SJSA1 (cell line): ENCODE measurements at regions not wholly inside any gene's neighbourhood (a gene's known extent, or its start where the extent isn't known, plus 50 kb on each side); places are given as distances from the start of the nearest gene placed in this dataset.
"Not testable (repeated sequence)": the region's sequence is repeated elsewhere in the genome, so short reads cannot be mapped to it uniquely, and the experiment has no call there.

Experiments used
- DNase-seq, 2 experiments: peaks; one replicate each; pipeline ENCODE4 v3.0.0-alpha.2; 2015 to 2020; ENCODE audit warnings: low spot score in 2 of 2, low read depth in 1 of 2
- H3K27ac ChIP-seq: fragments of 250-450 bp; sonication (Bioruptor Pico); 2 replicates; pipeline ENCODE4 v1.5.1; 2020; ENCODE audit warnings: mild to moderate bottlenecking, moderate library complexity
- H3K27me3 ChIP-seq: fragments of 250-450 bp; sonication (Bioruptor Pico); replicated peaks from 2 replicates; pipeline ENCODE4 v1.5.1; 2020; ENCODE audit warnings: mild to moderate bottlenecking, moderate library complexity
- H3K36me3 ChIP-seq: fragments of 250-450 bp; sonication (Bioruptor Pico); 2 replicates; pipeline ENCODE4 v1.5.1; 2020; ENCODE audit warnings: mild to moderate bottlenecking
- H3K4me1 ChIP-seq: fragments of 250-450 bp; sonication (Bioruptor Pico); replicated peaks from 2 replicates; pipeline ENCODE4 v1.6.1; 2021; ENCODE audit warnings: mild to moderate bottlenecking
- H3K4me3 ChIP-seq: fragments of 250-450 bp; sonication (Bioruptor Pico); 2 replicates; pipeline ENCODE4 v1.5.1; 2020; ENCODE audit warnings: mild to moderate bottlenecking
- H3K9me3 ChIP-seq: fragments of 250-450 bp; sonication (Bioruptor Pico); replicated peaks from 2 replicates; pipeline ENCODE4 v1.5.1; 2020; ENCODE audit warnings: mild to moderate bottlenecking

GRCh38 chr2:207378620-207379019 lies 151.1 kb upstream of the CREB1 start:
- not testable (repeated sequence) for H3K27ac ChIP-seq, H3K27me3 ChIP-seq, H3K4me3 ChIP-seq, DNase-seq, H3K9me3 ChIP-seq, H3K36me3 ChIP-seq, H3K4me1 ChIP-seq

GRCh38 chr2:207385076-207385475 lies 144.7 kb upstream of the CREB1 start:
- Histone ChIP-seq H3K4me3 (no peak overlapping the region), H3K36me3 (no peaks in the 10 kb centered on the region), H3K27ac (no peak overlapping the region), H3K9me3 (no peaks in the 10 kb centered on the region), H3K4me1 (no peaks in the 10 kb centered on the region), H3K27me3 (no peaks in the 10 kb centered on the region)
- no peak for DNase-seq

- no peaks in the 10 kb centered on the region for H3K9me3 ChIP-seq
- no peaks in the 10 kb centered on the region for H3K36me3 ChIP-seq
- no peak overlapping the region for H3K4me3 ChIP-seq
- DNase-seq = no peak
- H3K27me3 ChIP-seq = no peaks in the 10 kb centered on the region
- no peak overlapping the region for H3K27ac ChIP-seq
- no peaks in the 10 kb centered on the region for H3K4me1 ChIP-seq
Observed at GRCh38 chr2:207385903-207386302, 143.9 kb upstream of the CREB1 start.

- H3K27ac ChIP-seq = no peak overlapping the region
- no peaks in the 10 kb centered on the region for H3K27me3 ChIP-seq
- H3K4me1 ChIP-seq = no peaks in the 10 kb centered on the region
- H3K4me3 ChIP-seq = no peak overlapping the region
- no peak for DNase-seq
- H3K36me3 ChIP-seq = no peaks in the 10 kb centered on the region
- no peaks in the 10 kb centered on the region for H3K9me3 ChIP-seq
Observed at GRCh38 chr2:207387001-207387571, 142.7 kb upstream of the CREB1 start.

GRCh38 chr2:207390302-207391095 lies 139.3 kb upstream of the CREB1 start:
- DNase-seq = no peak
- H3K36me3 ChIP-seq = no peaks in the 10 kb centered on the region
- peaks cover 3% of the 10 kb centered on the region for H3K9me3 ChIP-seq
- H3K27me3 ChIP-seq = no peaks in the 10 kb centered on the region
- H3K4me3 ChIP-seq = no peak overlapping the region
- peaks cover 23% of the 10 kb centered on the region for H3K4me1 ChIP-seq
- no peak overlapping the region for H3K27ac ChIP-seq

GRCh38 chr2:207394203-207394781 lies 135.5 kb upstream of the CREB1 start:
- no peaks in the 10 kb centered on the region for H3K36me3 ChIP-seq
- H3K9me3 ChIP-seq = peaks cover 6% of the 10 kb centered on the region
- no peak overlapping the region for H3K4me3 ChIP-seq
- H3K27ac ChIP-seq = peak overlapping the region; percentile 98
- no peaks in the 10 kb centered on the region for H3K27me3 ChIP-seq
- DNase-seq = peak in 1 of 2 experiments; percentile 57
- peaks cover 26% of the 10 kb centered on the region for H3K4me1 ChIP-seq

GRCh38 chr2:207394812-207395534 lies 134.8 kb upstream of the CREB1 start:
- peak; percentile 97 to 98 for DNase-seq
- Histone ChIP-seq H3K9me3 (peaks cover 6% of the 10 kb centered on the region), H3K4me1 (peaks cover 26% of the 10 kb centered on the region), H3K27ac (peak overlapping the region; percentile 98), H3K36me3 (no peaks in the 10 kb centered on the region), H3K4me3 (no peak overlapping the region), H3K27me3 (no peaks in the 10 kb centered on the region)

- Histone ChIP-seq H3K27me3 (no peaks in the 10 kb centered on the region), H3K27ac (peak overlapping the region; percentile 98), H3K9me3 (peaks cover 6% of the 10 kb centered on the region), H3K36me3 (no peaks in the 10 kb centered on the region), H3K4me1 (peaks cover 26% of the 10 kb centered on the region), H3K4me3 (no peak overlapping the region)
- no peak for DNase-seq
Observed at GRCh38 chr2:207395535-207396251, 134.1 kb upstream of the CREB1 start.

- Histone ChIP-seq H3K9me3 (peaks cover 6% of the 10 kb centered on the region), H3K27me3 (no peaks in the 10 kb centered on the region), H3K4me3 (no peak overlapping the region), H3K27ac (no peak overlapping the region), H3K36me3 (no peaks in the 10 kb centered on the region), H3K4me1 (peaks cover 25% of the 10 kb centered on the region)
- DNase-seq = no peak
Observed at GRCh38 chr2:207397917-207398655, 131.7 kb upstream of the CREB1 start.

- no peak overlapping the region for H3K27ac ChIP-seq
- peaks cover 13% of the 10 kb centered on the region for H3K4me1 ChIP-seq
- no peak overlapping the region for H3K4me3 ChIP-seq
- DNase-seq = no peak
- no peaks in the 10 kb centered on the region for H3K36me3 ChIP-seq
- H3K27me3 ChIP-seq = no peaks in the 10 kb centered on the region
- peaks cover 6% of the 10 kb centered on the region for H3K9me3 ChIP-seq
Observed at GRCh38 chr2:207399301-207399700, 130.5 kb upstream of the CREB1 start.

- Histone ChIP-seq H3K9me3 (no peaks in the 10 kb centered on the region), H3K27ac (no peak overlapping the region), H3K4me3 (no peak overlapping the region), H3K4me1 (no peaks in the 10 kb centered on the region), H3K36me3 (no peaks in the 10 kb centered on the region), H3K27me3 (no peaks in the 10 kb centered on the region)
- no peak for DNase-seq
Observed at GRCh38 chr2:207401338-207401737, 128.4 kb upstream of the CREB1 start.

GRCh38 chr2:207403141-207403540 lies 126.6 kb upstream of the CREB1 start:
- H3K36me3 ChIP-seq = no peaks in the 10 kb centered on the region
- no peaks in the 10 kb centered on the region for H3K27me3 ChIP-seq

GRCh38 chr2:207403950-207404349 lies 125.8 kb upstream of the CREB1 start:
- Histone ChIP-seq H3K27ac (no peak overlapping the region), H3K9me3 (no peaks in the 10 kb centered on the region), H3K4me1 (peaks cover 15% of the 10 kb centered on the region), H3K27me3 (no peaks in the 10 kb centered on the region), H3K4me3 (no peak overlapping the region), H3K36me3 (no peaks in the 10 kb centered on the region)
- no peak for DNase-seq

More at GRCh38 chr2:207403141-207403540, 126.6 kb upstream of the CREB1 start:
- no peak for DNase-seq
- H3K9me3 ChIP-seq = no peaks in the 10 kb centered on the region
- no peak overlapping the region for H3K27ac ChIP-seq
- peaks cover 7% of the 10 kb centered on the region for H3K4me1 ChIP-seq
- no peak overlapping the region for H3K4me3 ChIP-seq
